Stomach (tissue), 4 donors: ENCODE measurements at regions not wholly inside any gene's neighbourhood (a gene's known extent, or its start where the extent isn't known, plus 50 kb on each side); places are given as distances from the start of the nearest gene placed in this dataset.

ENCODE experiments used
- EP300 ChIP-seq: sonication (generic); formaldehyde crosslinking; IDR thresholded peaks from one replicate; pipeline ENCODE4 v1.6.1; 2017; ENCODE audit warnings: antibody characterized with exemption
- POLR2A ChIP-seq, 4 donors: fragments of 450-650 bp; IDR thresholded peaks; one replicate each; pipeline ENCODE4 v1.6.1; 2016; ENCODE audit warnings: antibody characterized with exemption in 4 of 4, control low read depth in 2 of 4, mild to moderate bottlenecking in 1 of 4, moderate library complexity in 1 of 4
- POLR2AphosphoS5 ChIP-seq, 3 donors: sonication (generic); formaldehyde crosslinking; IDR thresholded peaks; one replicate each; pipeline ENCODE4 v1.6.1; 2016; ENCODE audit warnings: antibody characterized with exemption in 3 of 3
- TF ChIP-seq, protein P1 (sequence below), 7 experiments: fragments of 450-650 bp in 4 of 7; fragments of 200-600 bp in 3 of 7; sonication (generic) in 3 of 7; IDR thresholded peaks; one replicate each; pipeline ENCODE4 v1.5.1; 2016 to 2019; ENCODE audit warnings: antibody characterized with exemption in 7 of 7, control low read depth in 2 of 7, mild to moderate bottlenecking in 1 of 7

DNA sequence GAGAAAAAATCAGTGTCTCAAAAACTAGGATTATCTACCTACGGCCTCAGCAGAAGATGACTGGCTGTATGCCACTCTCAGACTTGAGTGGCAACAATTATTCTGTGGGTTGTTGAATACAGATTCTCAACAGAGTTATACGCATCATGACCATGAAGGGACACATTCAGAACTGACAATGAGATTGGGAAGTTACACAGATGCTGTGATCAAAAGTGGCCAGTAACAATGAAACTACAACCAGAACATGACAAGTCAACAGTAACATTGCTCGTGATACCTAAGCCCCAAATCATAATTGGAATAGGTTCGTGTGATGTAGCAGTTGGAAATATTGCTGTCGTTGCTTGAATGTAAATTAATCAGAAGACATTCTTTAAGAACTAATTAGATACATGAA is 957.5 kb upstream of the CDH9 start:
- TF ChIP-seq POLR2A (IDR thresholded peaks at IDR 0.05): no peak
- no peak for TF ChIP-seq EP300
- TF ChIP-seq, protein P1, sequence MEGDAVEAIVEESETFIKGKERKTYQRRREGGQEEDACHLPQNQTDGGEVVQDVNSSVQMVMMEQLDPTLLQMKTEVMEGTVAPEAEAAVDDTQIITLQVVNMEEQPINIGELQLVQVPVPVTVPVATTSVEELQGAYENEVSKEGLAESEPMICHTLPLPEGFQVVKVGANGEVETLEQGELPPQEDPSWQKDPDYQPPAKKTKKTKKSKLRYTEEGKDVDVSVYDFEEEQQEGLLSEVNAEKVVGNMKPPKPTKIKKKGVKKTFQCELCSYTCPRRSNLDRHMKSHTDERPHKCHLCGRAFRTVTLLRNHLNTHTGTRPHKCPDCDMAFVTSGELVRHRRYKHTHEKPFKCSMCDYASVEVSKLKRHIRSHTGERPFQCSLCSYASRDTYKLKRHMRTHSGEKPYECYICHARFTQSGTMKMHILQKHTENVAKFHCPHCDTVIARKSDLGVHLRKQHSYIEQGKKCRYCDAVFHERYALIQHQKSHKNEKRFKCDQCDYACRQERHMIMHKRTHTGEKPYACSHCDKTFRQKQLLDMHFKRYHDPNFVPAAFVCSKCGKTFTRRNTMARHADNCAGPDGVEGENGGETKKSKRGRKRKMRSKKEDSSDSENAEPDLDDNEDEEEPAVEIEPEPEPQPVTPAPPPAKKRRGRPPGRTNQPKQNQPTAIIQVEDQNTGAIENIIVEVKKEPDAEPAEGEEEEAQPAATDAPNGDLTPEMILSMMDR (IDR thresholded peaks at IDR 0.05): no peak
- TF ChIP-seq POLR2AphosphoS5 (IDR thresholded peaks at IDR 0.05): no peak
